ENCODE measurements at regions not wholly inside any gene's neighbourhood (a gene's known extent, or its start where the extent isn't known, plus 50 kb on each side); places are given as distances from the start of the nearest gene placed in this dataset.
"Not testable (repeated sequence)": the region's sequence is repeated elsewhere in the genome, so short reads cannot be mapped to it uniquely, and the experiment has no call there.

- TF ChIP-seq, protein P1, sequence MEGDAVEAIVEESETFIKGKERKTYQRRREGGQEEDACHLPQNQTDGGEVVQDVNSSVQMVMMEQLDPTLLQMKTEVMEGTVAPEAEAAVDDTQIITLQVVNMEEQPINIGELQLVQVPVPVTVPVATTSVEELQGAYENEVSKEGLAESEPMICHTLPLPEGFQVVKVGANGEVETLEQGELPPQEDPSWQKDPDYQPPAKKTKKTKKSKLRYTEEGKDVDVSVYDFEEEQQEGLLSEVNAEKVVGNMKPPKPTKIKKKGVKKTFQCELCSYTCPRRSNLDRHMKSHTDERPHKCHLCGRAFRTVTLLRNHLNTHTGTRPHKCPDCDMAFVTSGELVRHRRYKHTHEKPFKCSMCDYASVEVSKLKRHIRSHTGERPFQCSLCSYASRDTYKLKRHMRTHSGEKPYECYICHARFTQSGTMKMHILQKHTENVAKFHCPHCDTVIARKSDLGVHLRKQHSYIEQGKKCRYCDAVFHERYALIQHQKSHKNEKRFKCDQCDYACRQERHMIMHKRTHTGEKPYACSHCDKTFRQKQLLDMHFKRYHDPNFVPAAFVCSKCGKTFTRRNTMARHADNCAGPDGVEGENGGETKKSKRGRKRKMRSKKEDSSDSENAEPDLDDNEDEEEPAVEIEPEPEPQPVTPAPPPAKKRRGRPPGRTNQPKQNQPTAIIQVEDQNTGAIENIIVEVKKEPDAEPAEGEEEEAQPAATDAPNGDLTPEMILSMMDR (conservative IDR thresholded peaks at IDR 0.05): not testable (repeated sequence)
- TF ChIP-seq ZFX (IDR thresholded peaks at IDR 0.05): not testable (repeated sequence)
These were observed 3905.2 kb upstream of the OR11H1 start for GRCh38 chr22:11622774-11623173.

All from C4-2B (cell line).